HCT116 (cell line): ENCODE measurements at regions not wholly inside any gene's neighbourhood (a gene's known extent, or its start where the extent isn't known, plus 50 kb on each side); places are given as distances from the start of the nearest gene placed in this dataset.

Experiments used
- ATAC-seq: fragments of 200-7000 bp; cut with Tn5 transposase; 2 replicates; pipeline ENCODE4 v1.9.1; 2020; ENCODE audit warnings: mild to moderate bottlenecking, moderate library complexity
- BruUV-seq: library from RNA; stranded (reverse); fragments of 400-500 nt; replicated peaks from 2 replicates; lab custom pipeline; 2021; lab: Mats Ljungman, UMichigan
- CTCF ChIA-PET: fragments of 300-600 bp; sonication (Branson Sonifier 250); formaldehyde crosslinking; loops from one replicate; lab custom pipeline; 2021; ENCODE audit warnings: antibody characterized with exemption; lab: Charles Lee
- POLR2A ChIA-PET: fragments of 300-600, 350-600 bp; sonication (Branson Sonifier 250); formaldehyde crosslinking; loops from one replicate; lab custom pipeline; 2021; ENCODE audit warnings: antibody characterized with exemption; lab: Charles Lee
- RAD21 ChIA-PET, 2 experiments: fragments of 300-600 bp; sonication (Branson Sonifier 250); formaldehyde crosslinking; loops; one replicate each; lab custom pipeline; 2023; ENCODE audit warnings: low total read pairs in 2 of 2; ENCODE audit not compliant: uncharacterized antibody in 2 of 2, unreplicated experiment in 2 of 2, low non-redundant PET in 1 of 2; lab: Charles Lee
- DNase-seq: peaks from one replicate; pipeline ENCODE4 v3.0.0-alpha.2; 2010; ENCODE audit warnings: low read depth, low spot score
- H2AFZ ChIP-seq: fragments of 200-600 bp; shearing (Covaris generic), sonication (generic); 2 replicates; pipeline ENCODE4 v1.6.1; 2017; ENCODE audit warnings: low read depth, mixed run types, mixed read lengths, antibody characterized with exemption, low read length; ENCODE audit not compliant: poor library complexity, severe bottlenecking
- H3K27ac ChIP-seq: 2 replicates; pipeline ENCODE4 v1.5.1; 2012; ENCODE audit warnings: low read depth, low read length
- H3K27me3 ChIP-seq: fragments of 200-600 bp; sonication (generic); 2 replicates; pipeline ENCODE4 v1.6.1; 2016; ENCODE audit warnings: mixed run types, low read length, mixed read lengths; ENCODE audit not compliant: insufficient read depth
- H3K36me3 ChIP-seq, 2 experiments: fragments of 200-500 bp in 1 of 2; fragments of 200-600 bp in 1 of 2; sonication (Bioruptor generic) in 1 of 2; sonication (generic) in 1 of 2; 2 replicates each; pipeline versions ENCODE4 v1.5.1 to v1.6.1; 2014 to 2016; ENCODE audit warnings: low read length in 2 of 2, inconsistent platforms in 1 of 2, mixed read lengths in 1 of 2, mixed run types in 1 of 2; ENCODE audit not compliant: insufficient read depth in 2 of 2, control insufficient read depth in 1 of 2
- H3K4me1 ChIP-seq, 2 experiments: fragments of 200-600 bp in 1 of 2; sonication (generic) in 1 of 2; 2 replicates each; pipeline versions ENCODE4 v1.5.1 to v1.6.1; 2012 to 2017; ENCODE audit warnings: low read length in 2 of 2, inconsistent platforms in 1 of 2, mild to moderate bottlenecking in 1 of 2, mixed read lengths in 1 of 2, mixed run types in 1 of 2, moderate library complexity in 1 of 2; ENCODE audit not compliant: insufficient read depth in 2 of 2, control insufficient read depth in 1 of 2
- H3K4me2 ChIP-seq: fragments of 200-600 bp; sonication (generic); 2 replicates; pipeline ENCODE4 v1.6.1; 2017; ENCODE audit warnings: mixed run types, low read length, mixed read lengths
- H3K4me3 ChIP-seq, 2 experiments: fragments of 200-600 bp in 1 of 2; sonication (generic) in 1 of 2; replicated peaks in 1 of 2; 2 replicates each; pipeline ENCODE4 v1.5.1; 2011 to 2016; ENCODE audit warnings: low read length in 2 of 2, control low read depth in 1 of 2, low read depth in 1 of 2, mild to moderate bottlenecking in 1 of 2, mixed read lengths in 1 of 2, mixed run types in 1 of 2
- H3K79me2 ChIP-seq: fragments of 200-600 bp; sonication (generic); 2 replicates; pipeline ENCODE4 v1.6.1; 2017; ENCODE audit warnings: mild to moderate bottlenecking, mixed run types, low read length, moderate library complexity, mixed read lengths; ENCODE audit not compliant: insufficient read depth
- H3K9ac ChIP-seq: fragments of 200-600 bp; sonication (generic); 2 replicates; pipeline ENCODE4 v1.6.1; 2016; ENCODE audit warnings: low read length, mixed read lengths
- H3K9me2 ChIP-seq: fragments of 200-600 bp; sonication (generic), shearing (Covaris generic); 2 replicates; pipeline ENCODE4 v1.6.1; 2017; ENCODE audit warnings: mixed run types, mild to moderate bottlenecking, moderate library complexity; ENCODE audit not compliant: insufficient read depth
- H3K9me3 ChIP-seq, 2 experiments: fragments of 200-500 bp in 1 of 2; fragments of 200-600 bp in 1 of 2; sonication (Bioruptor generic) in 1 of 2; sonication (generic) in 1 of 2; 2 replicates each; pipeline ENCODE4 v1.6.1; 2014 to 2017; ENCODE audit warnings: low read length in 2 of 2, mixed read lengths in 2 of 2, inconsistent platforms in 1 of 2, low read depth in 1 of 2, mild to moderate bottlenecking in 1 of 2, mixed run types in 1 of 2, moderate library complexity in 1 of 2; ENCODE audit not compliant: control insufficient read depth in 1 of 2, insufficient read depth in 1 of 2
- H4K20me1 ChIP-seq: fragments of 200-600 bp; sonication (generic), shearing (Covaris generic); 2 replicates; pipeline ENCODE4 v1.6.1; 2017; ENCODE audit warnings: mixed run types, mild to moderate bottlenecking, moderate library complexity; ENCODE audit not compliant: insufficient read depth
- CEBPB ChIP-seq: IDR thresholded peaks from 2 replicates; pipeline ENCODE4 v1.6.1; 2012; ENCODE audit warnings: low read depth
- EGR1 ChIP-seq: IDR thresholded peaks from 2 replicates; pipeline ENCODE4 v1.6.1; 2012; ENCODE audit warnings: low read depth
- EZH2 ChIP-seq: fragments of 200-600 bp; sonication (generic); IDR thresholded peaks from 2 replicates; pipeline ENCODE4 v1.6.1; 2017; ENCODE audit warnings: antibody characterized with exemption, mixed run types
- EZH2phosphoT487 ChIP-seq: fragments of 200-600 bp; IDR thresholded peaks from 2 replicates; pipeline ENCODE4 v1.6.1; 2018; ENCODE audit warnings: antibody characterized with exemption, borderline replicate concordance
- FOSL1 ChIP-seq: IDR thresholded peaks from 2 replicates; pipeline ENCODE4 v1.6.1; 2012; ENCODE audit warnings: low read depth
- JUND ChIP-seq: IDR thresholded peaks from 2 replicates; pipeline ENCODE4 v1.6.1; 2012
- POLR2AphosphoS5 ChIP-seq: IDR thresholded peaks from 2 replicates; pipeline ENCODE4 v1.6.1; 2011; ENCODE audit warnings: mild to moderate bottlenecking, low read depth, low read length, moderate library complexity
- RAD21 ChIP-seq: IDR thresholded peaks from 2 replicates; pipeline ENCODE4 v1.6.1; 2012; ENCODE audit warnings: low read depth, mild to moderate bottlenecking
- SIN3A ChIP-seq: IDR thresholded peaks from 2 replicates; pipeline ENCODE4 v1.6.1; 2012; ENCODE audit warnings: low read depth
- SRF ChIP-seq: IDR thresholded peaks from 2 replicates; pipeline ENCODE4 v1.6.1; 2012; ENCODE audit warnings: low read depth
- TCF7L2 ChIP-seq: IDR thresholded peaks from 2 replicates; pipeline ENCODE4 v1.7.0; 2011; ENCODE audit warnings: borderline replicate concordance, inconsistent platforms; ENCODE audit not compliant: insufficient read depth, insufficient read length; ENCODE audit errors: extremely low read depth
- ZFX ChIP-seq: fragments of 450-650 bp; IDR thresholded peaks from 2 replicates; pipeline ENCODE4 v1.6.1; 2017
- ZNF274 ChIP-seq: fragments of 200-500 bp; sonication (Bioruptor generic); IDR thresholded peaks from 2 replicates; pipeline ENCODE4 v1.6.1; 2014; ENCODE audit warnings: mild to moderate bottlenecking, low read depth, low read length, inconsistent platforms
- intact Hi-C: fragments of 100-400 bp; cut with micrococcal nuclease; formaldehyde crosslinking; loops from 2 replicates; pipeline ENCODE4 v1.10.0; 2022
- TF ChIP-seq, protein P1 (sequence below): IDR thresholded peaks from 2 replicates; pipeline ENCODE4 v1.6.1; 2012
- TF ChIP-seq, protein P2 (sequence below): IDR thresholded peaks from 2 replicates; pipeline ENCODE4 v1.6.1; 2011; ENCODE audit warnings: mild to moderate bottlenecking, low read length, moderate library complexity; ENCODE audit not compliant: insufficient replicate concordance; ENCODE audit errors: extremely low read depth

DNA sequence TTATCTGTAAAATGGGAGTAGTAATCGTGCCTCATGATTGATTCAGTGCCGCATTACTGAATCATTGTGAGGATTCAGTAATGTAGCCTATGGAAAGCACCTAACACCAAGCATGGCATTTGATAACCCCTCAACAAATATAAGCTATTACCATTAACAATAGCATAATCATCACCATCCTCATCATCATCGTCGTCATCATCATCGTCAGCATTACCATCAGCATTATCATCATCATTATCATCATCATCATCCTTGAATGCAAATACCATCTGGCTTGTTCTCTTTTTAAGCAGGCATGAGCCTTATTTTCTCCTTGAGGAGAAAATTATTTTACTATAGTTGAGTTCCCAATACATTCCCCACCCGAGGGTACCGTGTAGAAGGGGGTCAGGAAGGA lies 115.4 kb upstream of the PTPRG start:
- TF ChIP-seq ZNF274 (no peak), SIN3A (no peak), EGR1 (no peak), EZH2phosphoT487 (no peak), JUND (no peak), POLR2AphosphoS5 (no peak), CEBPB (no peak), TCF7L2 (no peak), ZFX (no peak), SRF (no peak), EZH2 (no peak), FOSL1 (no peak), RAD21 (no peak)
- TF ChIP-seq, protein P1, sequence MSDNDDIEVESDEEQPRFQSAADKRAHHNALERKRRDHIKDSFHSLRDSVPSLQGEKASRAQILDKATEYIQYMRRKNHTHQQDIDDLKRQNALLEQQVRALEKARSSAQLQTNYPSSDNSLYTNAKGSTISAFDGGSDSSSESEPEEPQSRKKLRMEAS: no peak
- TF ChIP-seq, protein P2, sequence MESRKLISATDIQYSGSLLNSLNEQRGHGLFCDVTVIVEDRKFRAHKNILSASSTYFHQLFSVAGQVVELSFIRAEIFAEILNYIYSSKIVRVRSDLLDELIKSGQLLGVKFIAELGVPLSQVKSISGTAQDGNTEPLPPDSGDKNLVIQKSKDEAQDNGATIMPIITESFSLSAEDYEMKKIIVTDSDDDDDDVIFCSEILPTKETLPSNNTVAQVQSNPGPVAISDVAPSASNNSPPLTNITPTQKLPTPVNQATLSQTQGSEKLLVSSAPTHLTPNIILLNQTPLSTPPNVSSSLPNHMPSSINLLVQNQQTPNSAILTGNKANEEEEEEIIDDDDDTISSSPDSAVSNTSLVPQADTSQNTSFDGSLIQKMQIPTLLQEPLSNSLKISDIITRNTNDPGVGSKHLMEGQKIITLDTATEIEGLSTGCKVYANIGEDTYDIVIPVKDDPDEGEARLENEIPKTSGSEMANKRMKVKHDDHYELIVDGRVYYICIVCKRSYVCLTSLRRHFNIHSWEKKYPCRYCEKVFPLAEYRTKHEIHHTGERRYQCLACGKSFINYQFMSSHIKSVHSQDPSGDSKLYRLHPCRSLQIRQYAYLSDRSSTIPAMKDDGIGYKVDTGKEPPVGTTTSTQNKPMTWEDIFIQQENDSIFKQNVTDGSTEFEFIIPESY: no peak
- H3K9ac ChIP-seq: no peak overlapping the region
- no peaks in the 10 kb centered on the region for H3K27me3 ChIP-seq
- ChIA-PET RAD21 (no interaction called here), POLR2A (no interaction called here), CTCF (no interaction called here)
- H3K4me2 ChIP-seq: no peak overlapping the region
- no peaks in the 10 kb centered on the region for H3K9me3 ChIP-seq
- no peak for ATAC-seq
- BruUV-seq: no TSS peak
- no peaks in the 10 kb centered on the region for H4K20me1 ChIP-seq
- H3K4me3 ChIP-seq: no peak overlapping the region
- intact Hi-C loops: no loop called here
- H3K79me2 ChIP-seq: no peaks in the 10 kb centered on the region
- no peaks in the 10 kb centered on the region for H3K4me1 ChIP-seq
- DNase-seq: no peak
- H3K27ac ChIP-seq: no peak overlapping the region
- H3K36me3 ChIP-seq: no peaks in the 10 kb centered on the region
- no peaks in the 10 kb centered on the region for H3K9me2 ChIP-seq
- no peak overlapping the region for H2AFZ ChIP-seq
